ENCODE measurements at regions not wholly inside any gene's neighbourhood (a gene's known extent, or its start where the extent isn't known, plus 50 kb on each side); places are given as distances from the start of the nearest gene placed in this dataset.

DNA sequence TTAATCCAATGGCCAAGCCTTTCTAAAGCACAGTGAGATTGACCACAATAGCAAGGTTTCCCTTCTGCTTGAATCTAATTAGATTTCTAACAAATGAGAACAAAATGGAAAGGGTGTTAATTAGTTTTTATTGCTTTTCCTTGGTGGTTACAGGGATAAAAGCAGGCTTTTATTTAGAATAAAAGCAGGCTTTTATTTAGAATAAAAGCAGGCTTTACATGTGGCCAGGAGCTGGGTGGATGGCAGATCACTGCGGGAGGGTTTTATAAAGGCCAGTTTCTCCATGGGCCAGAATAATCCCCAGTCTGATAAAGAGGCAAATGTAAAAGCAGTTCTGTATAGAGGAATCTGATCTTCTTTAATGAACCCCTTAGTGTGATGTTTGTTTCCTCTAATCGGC lies 470.2 kb downstream of the TMEM232 start:
- TF ChIP-seq EZH2 (IDR thresholded peaks at IDR 0.05; ENCODE audit: low read depth, unreplicated experiment), result no peak
- TF ChIP-seq, protein P1, sequence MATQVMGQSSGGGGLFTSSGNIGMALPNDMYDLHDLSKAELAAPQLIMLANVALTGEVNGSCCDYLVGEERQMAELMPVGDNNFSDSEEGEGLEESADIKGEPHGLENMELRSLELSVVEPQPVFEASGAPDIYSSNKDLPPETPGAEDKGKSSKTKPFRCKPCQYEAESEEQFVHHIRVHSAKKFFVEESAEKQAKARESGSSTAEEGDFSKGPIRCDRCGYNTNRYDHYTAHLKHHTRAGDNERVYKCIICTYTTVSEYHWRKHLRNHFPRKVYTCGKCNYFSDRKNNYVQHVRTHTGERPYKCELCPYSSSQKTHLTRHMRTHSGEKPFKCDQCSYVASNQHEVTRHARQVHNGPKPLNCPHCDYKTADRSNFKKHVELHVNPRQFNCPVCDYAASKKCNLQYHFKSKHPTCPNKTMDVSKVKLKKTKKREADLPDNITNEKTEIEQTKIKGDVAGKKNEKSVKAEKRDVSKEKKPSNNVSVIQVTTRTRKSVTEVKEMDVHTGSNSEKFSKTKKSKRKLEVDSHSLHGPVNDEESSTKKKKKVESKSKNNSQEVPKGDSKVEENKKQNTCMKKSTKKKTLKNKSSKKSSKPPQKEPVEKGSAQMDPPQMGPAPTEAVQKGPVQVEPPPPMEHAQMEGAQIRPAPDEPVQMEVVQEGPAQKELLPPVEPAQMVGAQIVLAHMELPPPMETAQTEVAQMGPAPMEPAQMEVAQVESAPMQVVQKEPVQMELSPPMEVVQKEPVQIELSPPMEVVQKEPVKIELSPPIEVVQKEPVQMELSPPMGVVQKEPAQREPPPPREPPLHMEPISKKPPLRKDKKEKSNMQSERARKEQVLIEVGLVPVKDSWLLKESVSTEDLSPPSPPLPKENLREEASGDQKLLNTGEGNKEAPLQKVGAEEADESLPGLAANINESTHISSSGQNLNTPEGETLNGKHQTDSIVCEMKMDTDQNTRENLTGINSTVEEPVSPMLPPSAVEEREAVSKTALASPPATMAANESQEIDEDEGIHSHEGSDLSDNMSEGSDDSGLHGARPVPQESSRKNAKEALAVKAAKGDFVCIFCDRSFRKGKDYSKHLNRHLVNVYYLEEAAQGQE (IDR thresholded peaks at IDR 0.05; ENCODE audit: unreplicated experiment), result no peak
- TF ChIP-seq ZNF114 (CRISPR knock-in tag; IDR thresholded peaks at IDR 0.05), result no peak
- no peak for TF ChIP-seq ZNF462 (CRISPR knock-in tag; IDR thresholded peaks at IDR 0.05)
- TF ChIP-seq ZNF331 (CRISPR knock-in tag; IDR thresholded peaks at IDR 0.05; ENCODE audit: low read depth), result no peak
- TF ChIP-seq ETS1 (IDR thresholded peaks at IDR 0.05), result no peak
- TF ChIP-seq, protein P2, sequence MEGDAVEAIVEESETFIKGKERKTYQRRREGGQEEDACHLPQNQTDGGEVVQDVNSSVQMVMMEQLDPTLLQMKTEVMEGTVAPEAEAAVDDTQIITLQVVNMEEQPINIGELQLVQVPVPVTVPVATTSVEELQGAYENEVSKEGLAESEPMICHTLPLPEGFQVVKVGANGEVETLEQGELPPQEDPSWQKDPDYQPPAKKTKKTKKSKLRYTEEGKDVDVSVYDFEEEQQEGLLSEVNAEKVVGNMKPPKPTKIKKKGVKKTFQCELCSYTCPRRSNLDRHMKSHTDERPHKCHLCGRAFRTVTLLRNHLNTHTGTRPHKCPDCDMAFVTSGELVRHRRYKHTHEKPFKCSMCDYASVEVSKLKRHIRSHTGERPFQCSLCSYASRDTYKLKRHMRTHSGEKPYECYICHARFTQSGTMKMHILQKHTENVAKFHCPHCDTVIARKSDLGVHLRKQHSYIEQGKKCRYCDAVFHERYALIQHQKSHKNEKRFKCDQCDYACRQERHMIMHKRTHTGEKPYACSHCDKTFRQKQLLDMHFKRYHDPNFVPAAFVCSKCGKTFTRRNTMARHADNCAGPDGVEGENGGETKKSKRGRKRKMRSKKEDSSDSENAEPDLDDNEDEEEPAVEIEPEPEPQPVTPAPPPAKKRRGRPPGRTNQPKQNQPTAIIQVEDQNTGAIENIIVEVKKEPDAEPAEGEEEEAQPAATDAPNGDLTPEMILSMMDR (conservative IDR thresholded peaks at IDR 0.05; ENCODE audit: low read depth in 2 of 2), result no peak
- no peak for TF ChIP-seq NANOG (IDR thresholded peaks at IDR 0.05; ENCODE audit: borderline replicate concordance)
- no peak for TF ChIP-seq POLR2AphosphoS5 (IDR thresholded peaks at IDR 0.05; ENCODE audit: low read depth)
- Mint-ChIP-seq H3K4me3 (no peak overlapping the region), H3K36me3 (ENCODE audit: low read depth) (no peaks in the 10 kb centered on the region), H3K4me1 (peaks cover 12% of the 10 kb centered on the region), H3K27ac (no peak overlapping the region), H3K27me3 (ENCODE audit: insufficient read depth, low read depth, poor library complexity) (no peaks in the 10 kb centered on the region), H3K9me3 (no peaks in the 10 kb centered on the region)
- DNase-seq (ENCODE audit: low spot score), result no peak
- Histone ChIP-seq H3F3A (replicated peaks; ENCODE audit: low read depth) (no peaks in the 10 kb centered on the region), H3K4me2 (no peak overlapping the region), H3K4me3 (no peak overlapping the region), H3K27ac (ENCODE audit: low read depth) (no peak overlapping the region), H3K36me3 (ENCODE audit: insufficient read depth) (no peaks in the 10 kb centered on the region), H3K27me3 (ENCODE audit: insufficient read depth) (no peaks in the 10 kb centered on the region), H3K4me1 (ENCODE audit: insufficient read depth) (no peaks in the 10 kb centered on the region; the same call in 1 of the 2 replicates), H4K20me1 (replicated peaks; ENCODE audit: insufficient read depth) (no peaks in the 10 kb centered on the region), H3K9me2 (ENCODE audit: insufficient read depth) (no peaks in the 10 kb centered on the region), H3K79me2 (replicated peaks; ENCODE audit: insufficient read depth) (no peaks in the 10 kb centered on the region), H2AFZ (peak overlapping the region; percentile 34; the same call in 1 of the 2 replicates)
- ATAC-seq, result no peak

Measured in GM23338 (cell line).